ENCODE measurements at regions not wholly inside any gene's neighbourhood (a gene's known extent, or its start where the extent isn't known, plus 50 kb on each side); places are given as distances from the start of the nearest gene placed in this dataset.
A peak's percentile ranks its signal among the peaks of the same experiment; 100 is the strongest.
"Not testable (repeated sequence)": the region's sequence is repeated elsewhere in the genome, so short reads cannot be mapped to it uniquely, and the experiment has no call there.

- DNase-seq: no peak
Measured at GRCh38 chr18:60200558-60200957, 172.0 kb downstream of the MC4R start.

- DNase-seq: no peak
Measured at GRCh38 chr18:60199505-60199904, 173.1 kb downstream of the MC4R start.

- DNase-seq: no peak
Measured at GRCh38 chr18:60197671-60198462, 174.7 kb downstream of the MC4R start.

- no peak for DNase-seq
Measured at GRCh38 chr18:60196836-60197606, 175.6 kb downstream of the MC4R start.

- DNase-seq: no peak
Measured at GRCh38 chr18:60193780-60194179, 178.8 kb downstream of the MC4R start.

- DNase-seq: no peak
Measured at GRCh38 chr18:60191926-60192325, 180.6 kb downstream of the MC4R start.

- no peak for DNase-seq
Measured at GRCh38 chr18:60189856-60190255, 182.7 kb downstream of the MC4R start.

GRCh38 chr18:60188958-60189357 is 183.6 kb downstream of the MC4R start:
- no peak for DNase-seq

- peak; percentile 20 for DNase-seq
Measured at GRCh38 chr18:60182223-60182622, 190.4 kb downstream of the MC4R start.

GRCh38 chr18:60180671-60181070 is 191.9 kb downstream of the MC4R start:
- no peak for DNase-seq

- not testable (repeated sequence) for DNase-seq
Measured at GRCh38 chr18:60178224-60178623, 194.4 kb downstream of the MC4R start.

- no peak for DNase-seq
Measured at GRCh38 chr18:60176259-60176658, 196.3 kb downstream of the MC4R start.

GRCh38 chr18:60174832-60175231 is 197.7 kb downstream of the MC4R start:
- DNase-seq: no peak

GRCh38 chr18:60172030-60172429 is 200.5 kb downstream of the MC4R start:
- no peak for DNase-seq

- no peak for DNase-seq
Measured at GRCh38 chr18:60163622-60164021, 209.0 kb downstream of the MC4R start.

- no peak for DNase-seq
Measured at GRCh38 chr18:60162388-60162787, 210.2 kb downstream of the MC4R start.

GRCh38 chr18:60157810-60158209 is 214.8 kb downstream of the MC4R start:
- no peak for DNase-seq

- no peak for DNase-seq
Measured at GRCh38 chr18:60153376-60153775, 219.2 kb downstream of the MC4R start.

GRCh38 chr18:60149316-60149715 is 223.3 kb downstream of the MC4R start:
- no peak for DNase-seq

GRCh38 chr18:60147323-60147722 is 225.3 kb downstream of the MC4R start:
- no peak for DNase-seq

GRCh38 chr18:60146220-60146960 is 226.2 kb downstream of the MC4R start:
- no peak for DNase-seq

- DNase-seq: peak; percentile 36
Measured at GRCh38 chr18:60145776-60146175, 226.8 kb downstream of the MC4R start.

GRCh38 chr18:60134806-60135205 is 235.0 kb downstream of the PMAIP1 start:
- DNase-seq: peak; percentile 86

- no peak for DNase-seq
Measured at GRCh38 chr18:60130284-60130683, 230.5 kb downstream of the PMAIP1 start.
